Astrocyte (in vitro differentiated cells and primary cell): ENCODE measurements at regions not wholly inside any gene's neighbourhood (a gene's known extent, or its start where the extent isn't known, plus 50 kb on each side); places are given as distances from the start of the nearest gene placed in this dataset.

ENCODE experiments used
- CTCF ChIP-seq: IDR thresholded peaks from 2 replicates; pipeline ENCODE4 v1.5.1; 2011; ENCODE audit warnings: low read depth, mild to moderate bottlenecking, inconsistent platforms, low read length, moderate library complexity; ENCODE audit not compliant: insufficient read depth
- EZH2 ChIP-seq: IDR thresholded peaks from 2 replicates; pipeline ENCODE4 v1.6.1; 2012; ENCODE audit warnings: mild to moderate bottlenecking, low read length, inconsistent platforms; ENCODE audit not compliant: insufficient read depth

- TF ChIP-seq CTCF (no peak), EZH2 (no peak)
These were observed 150.2 kb upstream of the MAMLD1 start for GRCh38 chrX:150212672-150213480.
